K562 (cell line): ENCODE measurements at regions not wholly inside any gene's neighbourhood (a gene's known extent, or its start where the extent isn't known, plus 50 kb on each side); places are given as distances from the start of the nearest gene placed in this dataset.

Source experiments
- ATAC-seq: fragments of 200-7000 bp; cut with Tn5 transposase; 3 replicates; pipeline ENCODE4 v1.9.1; 2020; ENCODE audit warnings: moderate library complexity
- BruUV-seq: library from RNA; stranded (reverse); fragments of 400-500 nt; replicated peaks from 2 replicates; lab custom pipeline; 2021; lab: Mats Ljungman, UMichigan
- CTCF ChIA-PET: fragments of 300-600 bp; formaldehyde crosslinking; extraction: SDS; loops from one replicate; lab custom pipeline; 2021; ENCODE audit warnings: low intra/inter-chr PET ratio; lab: Yijun Ruan, JAX
- POLR2A ChIA-PET: fragments of 300-600, 350-650 bp; sonication (Branson Sonifier 250); formaldehyde crosslinking; extraction: SDS; loops from one replicate; lab custom pipeline; 2021; ENCODE audit warnings: antibody characterized with exemption, inconsistent platforms; lab: Yijun Ruan, JAX
- DNase-seq, 4 experiments: peaks; one replicate each; pipeline versions ENCODE4 v3.0.0 to v3.0.0-alpha.2; 2011 to 2018; ENCODE audit warnings: low spot score in 3 of 4, mixed read lengths in 3 of 4; ENCODE audit errors: extremely low read depth in 1 of 4
- FAIRE-seq: peaks from 2 replicates; lab custom pipeline; 2011; peaks lifted over from hg19 to GRCh38; lab: Jason Lieb, UNC
- H2AFZ ChIP-seq: 2 replicates; pipeline ENCODE4 v1.6.0; 2011; ENCODE audit warnings: low read depth, low read length, control low read depth, inconsistent platforms
- H3K27ac ChIP-seq: fragments of 200-600 bp; 3 replicates; pipeline ENCODE4 v1.8.0; 2011; ENCODE audit warnings: low read depth, mild to moderate bottlenecking, control low read depth, inconsistent platforms, low read length, moderate library complexity, mixed read lengths; ENCODE audit errors: extremely low read depth
- H3K27me3 ChIP-seq, 2 experiments: fragments of 300-600 bp in 1 of 2; 2 replicates in 1 of 2; 3 replicates in 1 of 2; pipeline versions ENCODE4 v1.6.0 to v1.8.0; 2011; ENCODE audit warnings: inconsistent platforms in 2 of 2, low read length in 2 of 2, mild to moderate bottlenecking in 1 of 2, mixed read lengths in 1 of 2, moderate library complexity in 1 of 2; ENCODE audit not compliant: control insufficient read depth in 2 of 2, insufficient read depth in 2 of 2
- H3K36me3 ChIP-seq: fragments of 300-600 bp; 3 replicates; pipeline ENCODE4 v1.8.0; 2011; ENCODE audit warnings: mild to moderate bottlenecking, low read length, inconsistent platforms; ENCODE audit not compliant: control insufficient read depth, insufficient read depth
- H3K4me1 ChIP-seq, 2 experiments: fragments of 200-600 bp in 1 of 2; replicated peaks in 1 of 2; 2 replicates in 1 of 2; 3 replicates in 1 of 2; pipeline versions ENCODE4 v1.5.1 to v1.8.0; 2011; ENCODE audit warnings: inconsistent platforms in 2 of 2, low read length in 2 of 2, mild to moderate bottlenecking in 1 of 2, mixed read lengths in 1 of 2, moderate library complexity in 1 of 2; ENCODE audit not compliant: control insufficient read depth in 2 of 2, insufficient read depth in 2 of 2
- H3K4me2 ChIP-seq: 2 replicates; pipeline ENCODE4 v1.6.1; 2011; ENCODE audit warnings: low read length, control low read depth, inconsistent platforms, mixed read lengths; ENCODE audit not compliant: insufficient read depth
- H3K4me3 ChIP-seq: fragments of 200-600 bp; sonication (generic), shearing (Covaris generic); 2 replicates; pipeline ENCODE4 v1.5.1; 2016; ENCODE audit warnings: control low read depth, inconsistent platforms
- H3K79me2 ChIP-seq: fragments of 200-600 bp; 3 replicates; pipeline ENCODE4 v1.8.0; 2011; ENCODE audit warnings: low read length, inconsistent platforms; ENCODE audit not compliant: control insufficient read depth, insufficient read depth
- H3K9ac ChIP-seq, 2 experiments: 2 replicates each; pipeline versions ENCODE4 v1.6.0 to v1.6.1; 2011; ENCODE audit warnings: low read depth in 2 of 2, low read length in 2 of 2, control low read depth in 1 of 2, inconsistent platforms in 1 of 2, mild to moderate bottlenecking in 1 of 2, mixed read lengths in 1 of 2; ENCODE audit not compliant: insufficient read depth in 1 of 2
- H3K9me1 ChIP-seq: one replicate; pipeline ENCODE4 v1.6.0; 2011; ENCODE audit warnings: inconsistent platforms, mild to moderate bottlenecking, low read length, moderate library complexity; ENCODE audit not compliant: control insufficient read depth, insufficient read depth
- H3K9me3 ChIP-seq: replicated peaks from 2 replicates; pipeline ENCODE4 v1.5.1; 2011; ENCODE audit warnings: low read depth, low read length, inconsistent platforms; ENCODE audit not compliant: control insufficient read depth, insufficient read depth
- H4K20me1 ChIP-seq: replicated peaks from 2 replicates; pipeline ENCODE4 v1.6.1; 2011; ENCODE audit warnings: low read length, inconsistent platforms, mixed read lengths; ENCODE audit not compliant: control insufficient read depth, insufficient read depth
- CBFA2T2 ChIP-seq: fragments of 450-650 bp; conservative IDR thresholded peaks from 2 replicates; pipeline ENCODE4 v1.6.1; 2017; ENCODE audit warnings: mild to moderate bottlenecking
- HDAC8 ChIP-seq: fragments of 450-650 bp; IDR thresholded peaks from 2 replicates; pipeline ENCODE4 v1.6.1; 2016; ENCODE audit warnings: mild to moderate bottlenecking, missing genetic modification characterization, moderate library complexity, missing compliant biosample characterization
- HSF4 ChIP-seq: fragments of 250-450 bp; sonication (Bioruptor Pico); IDR thresholded peaks from 2 replicates; pipeline ENCODE4 v2.1.2; 2022; ENCODE audit warnings: mild to moderate bottlenecking, moderate library complexity, borderline replicate concordance
- LCOR ChIP-seq: sonication (generic); formaldehyde crosslinking; IDR thresholded peaks from 2 replicates; pipeline ENCODE4 v1.8.0; 2022; ENCODE audit warnings: mild to moderate bottlenecking, missing genetic modification reagents
- LEF1 ChIP-seq: fragments of 450-650 bp; IDR thresholded peaks from 2 replicates; pipeline ENCODE4 v1.6.1; 2016; ENCODE audit warnings: mild to moderate bottlenecking
- MAFG ChIP-seq: fragments of 450-650 bp; conservative IDR thresholded peaks from 2 replicates; pipeline ENCODE4 v1.6.1; 2016; ENCODE audit warnings: missing genetic modification characterization, missing compliant biosample characterization
- NEUROD1 ChIP-seq: fragments of 150-350 bp; IDR thresholded peaks from 2 replicates; pipeline ENCODE4 v1.6.1; 2014; ENCODE audit warnings: borderline replicate concordance, low read length, low read depth; ENCODE audit not compliant: partially characterized antibody
- NR2C1 ChIP-seq, 2 experiments: fragments of 450-650 bp; IDR thresholded peaks; 2 replicates each; pipeline ENCODE4 v1.6.1; 2017; ENCODE audit warnings: mild to moderate bottlenecking in 2 of 2, antibody characterized with exemption in 1 of 2, inconsistent platforms in 1 of 2, missing compliant biosample characterization in 1 of 2, missing genetic modification characterization in 1 of 2
- POLR3G ChIP-seq: IDR thresholded peaks from 2 replicates; pipeline ENCODE4 v1.6.1; 2011; ENCODE audit not compliant: insufficient read length, insufficient replicate concordance; ENCODE audit errors: extremely low read depth
- SUPT5H ChIP-seq: fragments of 450-650 bp; IDR thresholded peaks from 2 replicates; pipeline ENCODE4 v1.6.1; 2016
- ZNF143 ChIP-seq: sonication (generic); formaldehyde crosslinking; IDR thresholded peaks from 2 replicates; pipeline ENCODE4 v1.9.0; 2022; ENCODE audit warnings: mild to moderate bottlenecking, missing genetic modification reagents
- ZNF347 ChIP-seq: fragments of 450-650 bp; formaldehyde crosslinking; IDR thresholded peaks from 2 replicates; pipeline ENCODE4 v1.4.0; 2020; ENCODE audit warnings: low read depth, mild to moderate bottlenecking, moderate library complexity
- ZNF583 ChIP-seq: fragments of 250-450 bp; sonication (Bioruptor Pico); IDR thresholded peaks from 2 replicates; pipeline ENCODE4 v1.4.0; 2020
- WGBS: fragments of 100-300 bp; shearing (Covaris generic); methylation state at CpG from one replicate; pipeline ENCODE4 v1.1.6; 2016; ENCODE audit warnings: low coverage, mixed read lengths; ENCODE audit not compliant: insufficient coverage; ENCODE audit errors: missing lambda C conversion rate; 5-methylcytosine and 5-hydroxymethylcytosine counted together
- in situ Hi-C: fragments of 300-500 bp; cut with MboI; formaldehyde crosslinking; loops from 4 replicates; pipeline ENCODE4 v1.15.0; 2018; ENCODE audit warnings: inconsistent platforms, mixed read lengths
- intact Hi-C: fragments of 100-400 bp; cut with micrococcal nuclease; formaldehyde crosslinking; loops from 2 replicates; pipeline ENCODE4 v1.14.2; 2022
- TF ChIP-seq, protein P1 (sequence below): fragments of 250-450 bp; sonication (Bioruptor Pico); IDR thresholded peaks from 2 replicates; pipeline ENCODE4 v1.6.1; 2021; ENCODE audit warnings: mild to moderate bottlenecking
- TF ChIP-seq, protein P2 (sequence below): fragments of 250-450 bp; sonication (Bioruptor Pico); IDR thresholded peaks from 2 replicates; pipeline ENCODE4 v1.5.0; 2022; ENCODE audit warnings: mild to moderate bottlenecking
- TF ChIP-seq, protein P3 (sequence below): fragments of 450-650 bp; IDR thresholded peaks from one replicate; pipeline ENCODE4 v1.6.1; 2018; ENCODE audit warnings: mild to moderate bottlenecking, moderate library complexity; ENCODE audit not compliant: partially characterized antibody

DNA sequence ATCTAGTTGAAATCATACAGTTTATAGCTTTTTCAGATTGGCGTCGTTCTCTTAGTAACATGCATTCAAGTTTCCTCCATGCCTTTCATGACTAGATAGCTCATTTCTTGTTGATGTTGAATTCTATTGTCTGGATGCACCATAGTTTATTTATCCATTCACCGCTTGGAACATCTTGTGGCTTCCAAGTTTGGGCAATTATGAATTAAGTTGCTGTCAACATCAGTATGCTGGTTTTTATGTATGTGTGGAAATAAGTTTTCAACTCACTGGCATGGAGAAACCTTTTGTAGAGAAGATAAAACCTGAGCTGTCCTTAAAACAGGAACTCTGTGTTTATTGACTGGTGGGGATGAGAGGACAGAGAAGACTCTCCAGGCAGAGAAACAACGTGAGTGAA is 248.0 kb downstream of the CDC5L start:
- DNase-seq (no peak), ATAC-seq (no peak), FAIRE-seq (no peak)
- Histone ChIP-seq H3K9me1 (no peaks in the 10 kb centered on the region), H3K4me2 (no peak overlapping the region), H3K36me3 (no peaks in the 10 kb centered on the region), H3K27ac (no peak overlapping the region), H4K20me1 (no peaks in the 10 kb centered on the region; the same call in 1 of the 2 replicates), H3K9me3 (no peaks in the 10 kb centered on the region), H3K4me1 (no peaks in the 10 kb centered on the region), H3K27me3 (peaks cover 12 to 44% of the 10 kb centered on the region in 2 experiments), H3K9ac (no peak overlapping the region), H3K79me2 (no peaks in the 10 kb centered on the region), H3K4me3 (no peak overlapping the region), H2AFZ (no peak overlapping the region)
- in situ Hi-C loops = no loop called here
- ChIA-PET CTCF (no interaction called here), POLR2A (interaction anchor here (1.1 to 1.2 kb wide), 2 partner anchors 25 to 160 kb away, joined by 3 to 5 read pairs; no protein-coding TSS in a partner anchor)
- WGBS = 2% methylated on average over 4 of the region's 4 CpGs
- intact Hi-C loops = no loop called here
- no peak for TF ChIP-seq CBFA2T2
- TF ChIP-seq SUPT5H = no peak
- no peak for TF ChIP-seq LCOR (CRISPR knock-in tag)
- TF ChIP-seq, protein P1, sequence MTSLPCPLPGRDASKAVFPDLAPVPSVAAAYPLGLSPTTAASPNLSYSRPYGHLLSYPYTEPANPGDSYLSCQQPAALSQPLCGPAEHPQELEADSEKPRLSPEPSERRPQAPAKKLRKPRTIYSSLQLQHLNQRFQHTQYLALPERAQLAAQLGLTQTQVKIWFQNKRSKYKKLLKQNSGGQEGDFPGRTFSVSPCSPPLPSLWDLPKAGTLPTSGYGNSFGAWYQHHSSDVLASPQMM (CRISPR knock-in tag) = no peak
- no peak for TF ChIP-seq ZNF143 (CRISPR knock-in tag)
- TF ChIP-seq POLR3G = no peak
- TF ChIP-seq NR2C1 (IDR thresholded peaks at IDR 0.05) = no peak
- no peak for TF ChIP-seq NR2C1 (tag; IDR thresholded peaks at IDR 0.05)
- TF ChIP-seq, protein P2, sequence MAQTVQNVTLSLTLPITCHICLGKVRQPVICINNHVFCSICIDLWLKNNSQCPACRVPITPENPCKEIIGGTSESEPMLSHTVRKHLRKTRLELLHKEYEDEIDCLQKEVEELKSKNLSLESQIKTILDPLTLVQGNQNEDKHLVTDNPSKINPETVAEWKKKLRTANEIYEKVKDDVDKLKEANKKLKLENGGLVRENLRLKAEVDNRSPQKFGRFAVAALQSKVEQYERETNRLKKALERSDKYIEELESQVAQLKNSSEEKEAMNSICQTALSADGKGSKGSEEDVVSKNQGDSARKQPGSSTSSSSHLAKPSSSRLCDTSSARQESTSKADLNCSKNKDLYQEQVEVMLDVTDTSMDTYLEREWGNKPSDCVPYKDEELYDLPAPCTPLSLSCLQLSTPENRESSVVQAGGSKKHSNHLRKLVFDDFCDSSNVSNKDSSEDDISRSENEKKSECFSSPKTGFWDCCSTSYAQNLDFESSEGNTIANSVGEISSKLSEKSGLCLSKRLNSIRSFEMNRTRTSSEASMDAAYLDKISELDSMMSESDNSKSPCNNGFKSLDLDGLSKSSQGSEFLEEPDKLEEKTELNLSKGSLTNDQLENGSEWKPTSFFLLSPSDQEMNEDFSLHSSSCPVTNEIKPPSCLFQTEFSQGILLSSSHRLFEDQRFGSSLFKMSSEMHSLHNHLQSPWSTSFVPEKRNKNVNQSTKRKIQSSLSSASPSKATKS (CRISPR knock-in tag) = no peak
- no peak for TF ChIP-seq HDAC8 (tag)
- TF ChIP-seq NEUROD1 = no peak
- no peak for TF ChIP-seq HSF4 (CRISPR knock-in tag)
- TF ChIP-seq ZNF583 = no peak
- TF ChIP-seq LEF1 = no peak
- TF ChIP-seq ZNF347 = no peak
- TF ChIP-seq, protein P3, sequence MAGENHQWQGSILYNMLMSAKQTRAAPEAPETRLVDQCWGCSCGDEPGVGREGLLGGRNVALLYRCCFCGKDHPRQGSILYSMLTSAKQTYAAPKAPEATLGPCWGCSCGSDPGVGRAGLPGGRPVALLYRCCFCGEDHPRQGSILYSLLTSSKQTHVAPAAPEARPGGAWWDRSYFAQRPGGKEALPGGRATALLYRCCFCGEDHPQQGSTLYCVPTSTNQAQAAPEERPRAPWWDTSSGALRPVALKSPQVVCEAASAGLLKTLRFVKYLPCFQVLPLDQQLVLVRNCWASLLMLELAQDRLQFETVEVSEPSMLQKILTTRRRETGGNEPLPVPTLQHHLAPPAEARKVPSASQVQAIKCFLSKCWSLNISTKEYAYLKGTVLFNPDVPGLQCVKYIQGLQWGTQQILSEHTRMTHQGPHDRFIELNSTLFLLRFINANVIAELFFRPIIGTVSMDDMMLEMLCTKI = no peak
- no peak for TF ChIP-seq MAFG (tag)
- no TSS peak for BruUV-seq
